ENCODE measurements at regions not wholly inside any gene's neighbourhood (a gene's known extent, or its start where the extent isn't known, plus 50 kb on each side); places are given as distances from the start of the nearest gene placed in this dataset.

GRCh38 chr14:98634043-98634820 is 637.8 kb downstream of the BCL11B start:
- TF ChIP-seq NFKB2 (CRISPR knock-in tag; IDR thresholded peaks at IDR 0.05; ENCODE audit: borderline replicate concordance) (no peak), CTCF (CRISPR knock-in tag; IDR thresholded peaks at IDR 0.05) (no peak), TCF7 (IDR thresholded peaks at IDR 0.05; ENCODE audit: low read depth) (no peak), TAF1 (CRISPR knock-in tag; IDR thresholded peaks at IDR 0.05) (no peak), HDAC2 (CRISPR knock-in tag; IDR thresholded peaks at IDR 0.05) (no peak), HMG20A (CRISPR knock-in tag; IDR thresholded peaks at IDR 0.05; ENCODE audit: borderline replicate concordance) (no peak), SIN3B (IDR thresholded peaks at IDR 0.05; ENCODE audit: low read length) (no peak), THAP7 (CRISPR knock-in tag; IDR thresholded peaks at IDR 0.05) (no peak), NR3C1 (CRISPR knock-in tag; IDR thresholded peaks at IDR 0.05) (no peak), JUND (CRISPR knock-in tag; IDR thresholded peaks at IDR 0.05) (no peak)

All from HepG2 (cell line).